MM.1S (cell line): ENCODE measurements at regions not wholly inside any gene's neighbourhood (a gene's known extent, or its start where the extent isn't known, plus 50 kb on each side); places are given as distances from the start of the nearest gene placed in this dataset.

Experiments used
- DNase-seq: peaks from one replicate; pipeline ENCODE4 v3.0.0-alpha.2; 2015
- H2AFZ ChIP-seq: fragments of 300-600 bp; sonication (generic); 2 replicates; pipeline ENCODE4 v1.6.0; 2016; ENCODE audit warnings: antibody characterized with exemption, low read length
- H3F3A ChIP-seq: fragments of 300-600 bp; sonication (generic); 2 replicates; pipeline ENCODE4 v1.6.1; 2016; ENCODE audit warnings: mild to moderate bottlenecking, antibody characterized with exemption, low read length, moderate library complexity, mixed read lengths; ENCODE audit not compliant: insufficient read depth
- H3K27ac ChIP-seq: fragments of 300-600 bp; sonication (generic); 2 replicates; pipeline ENCODE4 v1.5.1; 2016; ENCODE audit warnings: mild to moderate bottlenecking, low read length
- H3K27me3 ChIP-seq: fragments of 300-600 bp; sonication (generic); replicated peaks from 2 replicates; pipeline ENCODE4 v1.6.0; 2016; ENCODE audit warnings: low read length; ENCODE audit not compliant: insufficient read depth
- H3K36me3 ChIP-seq: fragments of 300-600 bp; sonication (generic); replicated peaks from 2 replicates; pipeline ENCODE4 v1.6.1; 2016; ENCODE audit warnings: mild to moderate bottlenecking, low read length, mixed read lengths; ENCODE audit not compliant: insufficient read depth
- H3K4me1 ChIP-seq: fragments of 300-600 bp; sonication (generic); 2 replicates; pipeline ENCODE4 v1.6.1; 2016; ENCODE audit warnings: low read length, mixed read lengths
- H3K4me2 ChIP-seq: fragments of 300-600 bp; sonication (generic); 2 replicates; pipeline ENCODE4 v1.6.0; 2016; ENCODE audit warnings: low read depth, low read length
- H3K4me3 ChIP-seq: fragments of 300-600 bp; sonication (generic); 2 replicates; pipeline ENCODE4 v1.5.1; 2016; ENCODE audit warnings: low read length, mixed read lengths
- H3K79me2 ChIP-seq: fragments of 300-600 bp; sonication (generic); 2 replicates; pipeline ENCODE4 v1.6.1; 2016; ENCODE audit warnings: mixed run types, low read length, mixed read lengths
- H3K9ac ChIP-seq: fragments of 300-600 bp; sonication (generic); 2 replicates; pipeline ENCODE4 v1.6.1; 2016; ENCODE audit warnings: low read length, mixed read lengths
- H3K9me2 ChIP-seq: fragments of 300-600 bp; sonication (generic); replicated peaks from 2 replicates; pipeline ENCODE4 v1.6.1; 2016; ENCODE audit warnings: mild to moderate bottlenecking, low read length, mixed read lengths; ENCODE audit not compliant: insufficient read depth
- H3K9me3 ChIP-seq: fragments of 300-600 bp; sonication (generic); replicated peaks from 2 replicates; pipeline ENCODE4 v1.6.1; 2016; ENCODE audit warnings: mild to moderate bottlenecking, low read length, mixed read lengths; ENCODE audit not compliant: insufficient read depth
- H4K20me1 ChIP-seq: fragments of 300-600 bp; sonication (generic); 2 replicates; pipeline ENCODE4 v1.6.1; 2016; ENCODE audit warnings: mild to moderate bottlenecking, low read length, moderate library complexity, mixed read lengths; ENCODE audit not compliant: insufficient read depth
- EZH2 ChIP-seq: fragments of 300-600 bp; sonication (generic); optimal IDR thresholded peaks from 2 replicates; pipeline ENCODE3; 2017; ENCODE audit warnings: low read depth, mild to moderate bottlenecking, antibody characterized with exemption, low read length, mixed read lengths
- EZH2phosphoT487 ChIP-seq: fragments of 300-600 bp; sonication (generic); IDR thresholded peaks from 2 replicates; pipeline ENCODE4 v1.6.1; 2018; ENCODE audit warnings: antibody characterized with exemption, low read length
- TF ChIP-seq, protein P1 (sequence below): fragments of 300-600 bp; sonication (generic); IDR thresholded peaks from 2 replicates; pipeline ENCODE4 v1.5.1; 2016; ENCODE audit warnings: antibody characterized with exemption, low read length, mixed read lengths

DNA sequence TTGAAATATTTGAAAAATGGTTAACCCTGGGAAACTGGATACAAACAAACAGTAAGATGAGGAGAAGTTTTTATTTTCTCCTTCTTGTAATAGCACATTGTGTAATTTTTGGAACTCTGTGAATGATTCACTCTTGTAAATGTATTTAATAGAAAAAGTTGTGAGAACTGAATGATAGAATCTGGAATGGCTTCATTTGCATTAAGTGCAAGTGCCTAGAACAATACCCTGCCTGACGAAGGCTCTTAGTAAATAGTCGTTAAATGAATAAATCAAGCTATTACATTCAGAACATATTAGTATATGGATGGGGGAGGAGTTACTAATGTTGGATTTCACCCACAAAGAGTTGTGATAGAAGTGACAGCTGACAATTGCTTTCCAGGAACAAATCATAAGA is 442.5 kb downstream of the EFNA5 start:
- Histone ChIP-seq H3K9me2 (no peaks in the 10 kb centered on the region), H2AFZ (no peak overlapping the region), H3F3A (no peaks in the 10 kb centered on the region), H3K9ac (no peak overlapping the region), H4K20me1 (no peaks in the 10 kb centered on the region), H3K9me3 (no peaks in the 10 kb centered on the region), H3K4me1 (no peaks in the 10 kb centered on the region), H3K27ac (no peak overlapping the region), H3K79me2 (no peaks in the 10 kb centered on the region), H3K4me2 (no peak overlapping the region), H3K4me3 (no peak overlapping the region), H3K27me3 (no peaks in the 10 kb centered on the region), H3K36me3 (no peaks in the 10 kb centered on the region)
- TF ChIP-seq EZH2 (no peak), EZH2phosphoT487 (no peak)
- TF ChIP-seq, protein P1, sequence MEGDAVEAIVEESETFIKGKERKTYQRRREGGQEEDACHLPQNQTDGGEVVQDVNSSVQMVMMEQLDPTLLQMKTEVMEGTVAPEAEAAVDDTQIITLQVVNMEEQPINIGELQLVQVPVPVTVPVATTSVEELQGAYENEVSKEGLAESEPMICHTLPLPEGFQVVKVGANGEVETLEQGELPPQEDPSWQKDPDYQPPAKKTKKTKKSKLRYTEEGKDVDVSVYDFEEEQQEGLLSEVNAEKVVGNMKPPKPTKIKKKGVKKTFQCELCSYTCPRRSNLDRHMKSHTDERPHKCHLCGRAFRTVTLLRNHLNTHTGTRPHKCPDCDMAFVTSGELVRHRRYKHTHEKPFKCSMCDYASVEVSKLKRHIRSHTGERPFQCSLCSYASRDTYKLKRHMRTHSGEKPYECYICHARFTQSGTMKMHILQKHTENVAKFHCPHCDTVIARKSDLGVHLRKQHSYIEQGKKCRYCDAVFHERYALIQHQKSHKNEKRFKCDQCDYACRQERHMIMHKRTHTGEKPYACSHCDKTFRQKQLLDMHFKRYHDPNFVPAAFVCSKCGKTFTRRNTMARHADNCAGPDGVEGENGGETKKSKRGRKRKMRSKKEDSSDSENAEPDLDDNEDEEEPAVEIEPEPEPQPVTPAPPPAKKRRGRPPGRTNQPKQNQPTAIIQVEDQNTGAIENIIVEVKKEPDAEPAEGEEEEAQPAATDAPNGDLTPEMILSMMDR = no peak
- no peak for DNase-seq

DNA sequence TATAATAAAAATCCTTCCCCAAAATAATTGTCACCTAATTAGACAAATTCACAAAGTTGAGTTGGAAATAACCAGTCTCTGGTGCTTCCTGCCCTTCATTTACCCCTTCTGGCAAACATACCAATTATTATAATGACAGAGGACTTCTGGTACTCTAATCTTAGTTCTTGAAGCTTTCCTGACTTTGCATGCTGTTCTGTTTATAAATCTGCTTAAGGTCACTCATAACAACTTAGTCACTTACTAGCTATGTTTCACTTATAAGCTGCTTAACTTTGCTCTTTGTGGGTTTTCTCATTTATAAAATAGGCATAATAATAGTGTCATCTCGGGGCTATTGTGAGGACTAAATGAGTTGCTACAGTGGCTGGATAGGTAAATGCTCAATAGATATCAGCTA is 446.5 kb downstream of the EFNA5 start:
- TF ChIP-seq EZH2 = no peak
- TF ChIP-seq EZH2phosphoT487 = no peak
- TF ChIP-seq, protein P1 = no peak
- H4K20me1 ChIP-seq = no peaks in the 10 kb centered on the region
- no peaks in the 10 kb centered on the region for H3K9me2 ChIP-seq
- H3K9ac ChIP-seq = no peak overlapping the region
- H3K9me3 ChIP-seq = no peaks in the 10 kb centered on the region
- DNase-seq = no peak
- no peaks in the 10 kb centered on the region for H3K27me3 ChIP-seq
- H2AFZ ChIP-seq = no peak overlapping the region
- no peaks in the 10 kb centered on the region for H3K4me1 ChIP-seq
- H3K4me3 ChIP-seq = no peak overlapping the region
- H3K79me2 ChIP-seq = no peaks in the 10 kb centered on the region
- no peaks in the 10 kb centered on the region for H3K36me3 ChIP-seq
- no peak overlapping the region for H3K4me2 ChIP-seq
- no peaks in the 10 kb centered on the region for H3F3A ChIP-seq
- H3K27ac ChIP-seq = no peak overlapping the region

DNA sequence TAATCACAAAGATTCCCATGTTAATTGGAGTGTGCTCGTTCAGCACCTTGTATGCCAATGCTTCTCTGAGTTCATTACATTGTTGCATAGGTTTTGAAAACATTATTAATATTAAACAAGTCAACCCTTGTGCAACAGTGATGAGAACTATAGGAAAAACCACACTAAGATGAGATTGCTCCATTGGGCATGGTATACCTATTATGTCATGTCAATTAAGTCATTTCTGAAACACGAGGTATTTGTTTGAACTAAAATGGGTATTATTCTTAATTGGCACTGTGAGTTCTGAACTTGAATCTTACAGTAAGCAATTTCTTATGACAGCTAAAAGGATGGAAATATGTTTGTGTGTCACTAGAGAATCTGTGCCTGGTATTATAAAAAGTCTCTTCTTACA is 447.7 kb downstream of the EFNA5 start:
- no peak for TF ChIP-seq EZH2
- Histone ChIP-seq H3K9me2 (no peaks in the 10 kb centered on the region), H2AFZ (no peak overlapping the region), H3K79me2 (no peaks in the 10 kb centered on the region), H3K9me3 (no peaks in the 10 kb centered on the region), H3K4me1 (no peaks in the 10 kb centered on the region), H3K27me3 (no peaks in the 10 kb centered on the region), H3K4me3 (no peak overlapping the region), H3K36me3 (no peaks in the 10 kb centered on the region), H4K20me1 (no peaks in the 10 kb centered on the region), H3K4me2 (no peak overlapping the region), H3K9ac (no peak overlapping the region), H3F3A (no peaks in the 10 kb centered on the region), H3K27ac (no peak overlapping the region)
- DNase-seq = no peak

DNA sequence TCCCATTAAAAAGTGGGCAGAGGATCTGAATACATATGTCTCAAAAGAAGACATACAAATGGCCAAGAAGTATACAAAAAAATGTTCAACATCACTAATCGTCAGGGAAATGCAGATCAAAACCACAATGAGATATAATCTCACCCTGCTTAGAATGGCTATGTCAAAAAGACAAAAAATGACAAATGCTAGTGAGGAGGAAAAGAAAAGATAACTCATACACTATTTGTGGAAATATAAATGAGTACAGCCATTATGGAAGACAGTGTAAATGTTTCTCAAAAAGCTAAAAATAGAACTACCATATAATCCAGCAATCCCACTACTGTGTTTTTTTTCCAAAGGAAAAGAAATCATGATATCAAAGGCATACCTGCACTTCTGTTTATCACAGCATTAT is 450.7 kb downstream of the EFNA5 start:
- H4K20me1 ChIP-seq = no peaks in the 10 kb centered on the region
- H3K4me1 ChIP-seq = no peaks in the 10 kb centered on the region
- no peaks in the 10 kb centered on the region for H3K9me2 ChIP-seq
- H3K36me3 ChIP-seq = no peaks in the 10 kb centered on the region
- H3K9me3 ChIP-seq = no peaks in the 10 kb centered on the region
- H3K79me2 ChIP-seq = no peaks in the 10 kb centered on the region
- H3K4me2 ChIP-seq = no peak overlapping the region
- no peaks in the 10 kb centered on the region for H3K27me3 ChIP-seq
- DNase-seq = no peak
- no peaks in the 10 kb centered on the region for H3F3A ChIP-seq
- no peak overlapping the region for H3K4me3 ChIP-seq
- H2AFZ ChIP-seq = no peak overlapping the region
- no peak for TF ChIP-seq EZH2
- no peak for TF ChIP-seq EZH2phosphoT487
- TF ChIP-seq, protein P1 = no peak
- no peak overlapping the region for H3K27ac ChIP-seq
- H3K9ac ChIP-seq = no peak overlapping the region
